HG02642 (cell line): ENCODE measurements at regions not wholly inside any gene's neighbourhood (a gene's known extent, or its start where the extent isn't known, plus 50 kb on each side); places are given as distances from the start of the nearest gene placed in this dataset.
"Not testable (repeated sequence)": the region's sequence is repeated elsewhere in the genome, so short reads cannot be mapped to it uniquely, and the experiment has no call there.

Experiments used
- ATAC-seq: cut with Tn5 transposase; IDR thresholded peaks from one replicate; pipeline ENCODE4 v1.9.1; 2021; ENCODE audit warnings: mild to moderate bottlenecking; ENCODE audit not compliant: unreplicated experiment, poor library complexity

DNA sequence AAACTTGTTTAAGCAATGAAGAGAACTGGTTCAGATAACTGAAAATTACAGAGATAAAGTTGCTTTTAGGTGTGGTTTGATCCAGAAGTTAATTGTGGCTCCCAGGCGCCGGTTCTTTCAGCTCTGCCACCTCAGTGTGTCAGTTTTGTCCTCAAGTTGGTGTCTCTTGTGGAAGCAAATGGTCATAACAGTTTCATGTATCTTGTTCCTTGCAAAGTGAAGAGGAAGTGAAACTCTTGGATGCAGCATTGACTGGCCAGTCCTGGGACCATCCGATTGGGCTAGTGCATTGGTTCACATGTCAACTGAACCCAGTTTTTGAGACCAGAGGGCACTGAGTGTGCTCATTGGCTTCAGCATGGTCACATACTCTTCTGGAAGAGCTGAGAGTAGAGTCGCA, 181.4 kb upstream of the GRM7 start:
- ATAC-seq = no peak

DNA sequence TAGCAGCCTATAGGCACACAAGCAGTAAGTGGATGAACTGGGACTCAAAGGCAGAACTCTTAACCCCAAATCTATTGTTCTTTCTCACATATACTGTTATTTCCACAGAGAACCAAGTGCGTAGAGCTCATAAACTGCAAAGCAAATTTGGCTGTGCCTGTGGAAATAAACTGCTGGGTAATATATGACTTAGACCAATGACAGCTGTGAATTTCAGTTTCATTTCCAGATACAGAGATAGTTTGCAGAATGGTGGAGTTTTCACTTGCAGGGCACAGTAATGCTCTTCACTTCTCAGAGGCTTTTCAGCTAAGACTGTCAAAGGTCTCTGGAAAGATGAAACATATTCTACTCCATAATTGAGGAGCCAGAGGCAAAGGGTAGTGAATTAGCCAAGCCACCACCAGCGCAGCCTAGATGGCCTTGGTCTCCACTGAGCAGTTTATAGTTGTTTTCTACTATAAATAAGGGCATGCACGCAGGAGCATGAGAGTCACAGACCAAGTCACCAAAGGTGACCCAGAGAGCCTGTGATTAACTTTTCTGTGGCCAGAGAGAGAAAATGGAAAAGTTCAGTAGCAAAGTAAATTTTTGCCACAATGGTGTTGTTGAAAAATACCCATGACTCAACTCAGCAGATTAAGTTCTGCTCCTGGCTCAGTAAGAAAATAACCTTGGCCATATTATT, 180.7 kb upstream of the GRM7 start:
- peak; percentile 89 for ATAC-seq

DNA sequence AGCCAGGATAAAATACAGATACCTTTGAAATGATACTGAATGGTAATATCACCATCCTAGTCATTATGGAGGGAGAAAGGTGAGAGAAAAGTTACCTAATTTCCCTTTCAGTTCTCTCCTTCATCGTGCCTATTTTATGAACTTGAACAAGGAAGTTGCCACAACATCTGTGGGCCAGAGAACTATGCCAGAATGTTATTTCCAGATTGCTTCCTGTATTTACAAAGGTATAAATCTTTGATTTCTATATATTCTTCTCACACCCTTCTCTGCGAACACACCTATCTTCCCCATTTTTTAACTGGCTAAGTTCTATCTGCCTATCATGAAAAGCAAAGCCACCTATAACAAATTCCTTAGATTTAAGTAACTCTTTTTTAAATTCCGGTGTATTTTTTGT, 163.6 kb upstream of the GRM7 start:
- ATAC-seq = no peak

- ATAC-seq = no peak
Measured at GRCh38 chr3:6697722-6698121, 163.2 kb upstream of the GRM7 start.

DNA sequence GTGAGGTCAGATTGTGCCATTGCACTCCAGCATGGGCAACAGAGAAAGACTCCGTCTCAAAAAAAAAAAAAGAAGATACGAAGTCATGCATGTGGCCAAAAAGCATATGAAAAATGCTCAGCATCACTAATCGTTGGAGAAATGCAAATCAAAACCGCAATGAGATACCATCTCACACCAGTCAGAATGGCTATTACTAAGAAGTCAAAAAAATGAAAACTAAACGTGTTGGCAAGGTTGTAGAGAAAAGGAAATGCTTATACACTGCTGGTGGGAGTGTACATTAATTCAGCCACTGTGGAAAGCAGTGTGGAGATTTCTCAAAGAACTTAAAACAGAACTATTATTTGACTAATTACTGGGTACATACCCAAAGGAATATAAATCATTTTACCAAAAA, 156.1 kb upstream of the GRM7 start:
- not testable (repeated sequence) for ATAC-seq

GRCh38 chr3:6706777-6707176, 154.1 kb upstream of the GRM7 start:
- ATAC-seq = no peak

- no peak for ATAC-seq
Measured at GRCh38 chr3:6709178-6709577, 151.7 kb upstream of the GRM7 start.

GRCh38 chr3:6714962-6715361, 146.0 kb upstream of the GRM7 start:
- no peak for ATAC-seq

DNA sequence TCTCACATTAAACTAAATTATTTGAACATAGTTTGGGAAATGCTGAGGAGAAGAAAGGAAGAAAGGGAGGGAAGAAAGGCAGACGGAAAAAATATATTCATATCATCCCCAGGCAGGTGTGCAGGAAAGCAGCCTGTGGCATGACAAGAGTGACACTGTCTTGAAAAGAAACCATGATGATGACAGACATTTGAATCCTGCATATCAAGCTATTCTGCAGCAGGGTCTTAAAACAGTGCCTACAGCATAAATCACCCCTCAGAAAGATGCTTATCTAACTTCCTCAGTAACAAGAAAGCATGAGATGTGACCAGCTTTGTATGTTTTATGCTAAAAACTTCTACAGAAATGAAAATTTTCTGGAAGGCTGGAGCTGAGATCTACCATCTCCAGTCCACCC, 144.5 kb upstream of the GRM7 start:
- no peak for ATAC-seq

GRCh38 chr3:6717026-6717943, 143.6 kb upstream of the GRM7 start:
- peak; percentile 92 for ATAC-seq

DNA sequence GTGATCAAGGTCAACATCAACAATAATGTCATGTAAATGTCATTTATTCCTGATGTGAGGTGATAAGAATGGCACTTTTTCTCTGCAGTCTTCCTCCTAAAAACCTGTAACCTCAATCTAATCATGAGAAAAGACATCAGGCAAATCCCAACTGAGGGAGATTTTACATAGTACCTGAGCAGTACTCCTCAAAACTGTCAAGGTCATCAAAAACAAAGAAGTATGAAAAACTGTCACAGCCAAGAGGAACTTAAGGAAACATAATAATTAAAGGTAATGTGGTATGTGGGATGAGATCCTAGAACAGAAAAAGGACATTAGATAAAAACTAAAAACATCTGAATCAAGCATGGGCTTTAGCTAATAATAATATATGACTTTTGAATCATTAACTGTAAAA, 140.9 kb upstream of the GRM7 start:
- ATAC-seq = no peak

- ATAC-seq = no peak
Measured at GRCh38 chr3:6721491-6721890, 139.4 kb upstream of the GRM7 start.

- no peak for ATAC-seq
Measured at GRCh38 chr3:6723205-6723604, 137.7 kb upstream of the GRM7 start.

GRCh38 chr3:6726811-6727210, 134.1 kb upstream of the GRM7 start:
- no peak for ATAC-seq

DNA sequence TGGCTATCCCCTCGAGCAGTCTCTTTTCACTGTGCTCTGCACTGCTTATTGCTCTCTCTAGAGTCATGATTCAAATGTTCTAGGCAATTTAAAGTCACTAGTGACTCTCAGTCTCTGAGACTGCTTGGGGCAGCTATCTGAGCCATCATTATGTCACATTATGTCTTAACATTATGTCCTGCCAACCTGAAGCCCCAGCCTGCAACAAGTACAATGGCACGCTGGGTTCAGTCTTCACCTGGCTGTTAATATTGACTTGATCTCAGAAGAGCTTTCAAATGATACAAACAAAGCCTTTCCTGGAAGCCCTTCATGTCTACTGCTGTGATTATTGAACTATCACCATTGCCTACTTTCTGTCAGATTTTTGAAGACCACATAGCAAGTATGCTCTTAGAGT, 128.1 kb upstream of the GRM7 start:
- no peak for ATAC-seq

DNA sequence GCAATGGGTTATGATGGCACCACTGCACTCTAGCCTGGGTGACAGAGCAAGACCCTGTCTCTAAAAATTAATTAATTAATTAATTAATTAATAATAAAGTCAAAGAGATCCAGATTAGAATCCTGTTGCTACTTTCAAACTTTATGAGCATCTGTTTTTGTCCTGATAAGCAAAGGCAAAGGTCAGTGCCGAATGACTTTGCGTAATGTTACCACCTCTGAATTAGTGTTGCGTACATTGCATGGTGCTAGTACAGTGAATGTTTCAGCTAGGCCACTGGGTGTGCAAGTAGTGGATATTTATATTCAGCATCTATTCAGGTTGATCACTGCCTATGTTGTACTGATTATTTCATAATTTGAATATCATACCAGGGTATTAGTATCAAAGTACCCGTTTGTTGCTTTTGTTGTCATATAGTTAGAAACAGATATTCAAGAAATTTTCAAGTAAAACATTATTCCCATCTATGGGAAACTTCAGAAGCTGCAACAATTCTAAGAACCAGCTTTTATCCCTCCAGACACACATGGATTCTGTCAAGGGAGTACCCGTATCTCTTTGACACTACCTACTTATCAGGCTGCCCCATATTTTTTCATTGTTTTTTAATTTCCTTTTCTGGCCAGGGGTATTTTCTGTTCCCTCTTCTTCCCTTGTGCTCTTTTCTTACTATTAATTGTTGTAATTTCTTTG, 127.1 kb upstream of the GRM7 start:
- no peak for ATAC-seq

DNA sequence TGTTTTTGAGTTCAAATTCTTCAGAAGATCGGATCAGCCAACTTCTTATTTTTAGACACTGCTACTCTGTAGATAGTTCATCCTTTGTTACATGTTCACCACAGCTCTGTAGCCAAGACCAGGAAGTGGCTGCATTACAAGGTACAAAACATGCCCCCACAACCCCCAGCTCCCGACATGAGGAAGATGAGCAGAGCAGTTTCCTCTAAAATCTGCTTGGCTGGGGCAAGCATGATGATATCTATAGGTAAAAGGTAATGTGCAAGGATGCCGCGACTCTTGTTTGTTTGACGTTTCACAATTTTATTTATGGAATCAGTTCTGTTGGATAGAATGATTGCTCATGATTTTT, 126.5 kb upstream of the GRM7 start:
- ATAC-seq = no peak

GRCh38 chr3:6736836-6737629, 123.9 kb upstream of the GRM7 start:
- ATAC-seq = no peak

DNA sequence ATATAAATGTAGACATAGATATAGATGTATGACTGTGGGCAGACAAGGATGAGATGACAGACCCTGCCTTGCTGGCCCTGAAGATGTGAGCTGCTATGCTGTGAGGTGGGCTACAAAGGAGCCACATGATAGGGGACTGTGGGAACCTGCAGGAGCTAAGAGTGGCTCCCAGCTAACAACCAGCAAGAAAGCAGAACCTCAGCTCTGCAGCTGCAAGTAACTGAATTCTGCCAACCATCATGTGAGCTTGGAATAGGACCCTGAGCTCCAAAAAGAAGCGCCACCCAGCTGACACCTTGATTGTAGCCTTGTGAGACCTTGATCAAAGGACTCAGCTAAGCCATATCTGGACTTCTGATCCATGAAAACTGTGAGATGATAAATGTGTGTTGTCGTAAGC, 123.3 kb upstream of the GRM7 start:
- ATAC-seq = no peak

DNA sequence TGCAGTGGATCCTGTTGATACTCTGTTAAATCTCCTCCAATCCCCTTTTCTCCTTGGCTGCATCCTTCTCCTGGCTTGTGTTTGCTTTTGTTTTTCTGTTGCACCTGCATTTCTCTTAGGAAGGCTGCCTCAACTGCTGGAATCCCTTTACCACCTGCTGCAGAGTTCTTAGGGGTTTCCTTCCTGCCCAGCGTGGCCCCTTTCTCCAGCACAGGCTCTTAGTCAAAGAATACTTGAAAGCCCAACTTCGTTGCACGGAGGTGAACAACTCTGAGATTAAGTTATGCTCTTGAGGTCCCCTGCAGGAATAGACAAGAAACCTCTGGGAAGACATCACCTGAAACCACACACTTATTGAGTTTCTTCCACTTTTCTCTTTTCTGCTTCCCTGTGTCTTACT, 121.6 kb upstream of the GRM7 start:
- ATAC-seq = no peak
